T follicular helper cell (primary cell): ENCODE measurements at regions not wholly inside any gene's neighbourhood (a gene's known extent, or its start where the extent isn't known, plus 50 kb on each side); places are given as distances from the start of the nearest gene placed in this dataset.
"Not testable (repeated sequence)": the region's sequence is repeated elsewhere in the genome, so short reads cannot be mapped to it uniquely, and the experiment has no call there.

ENCODE experiments used
- DNase-seq: peaks from one replicate; pipeline ENCODE4 v3.0.0-alpha.2; 2020; ENCODE audit warnings: low read depth

GRCh38 chr21:17264182-17264581, 248.7 kb upstream of the CXADR start:
- no peak for DNase-seq

- no peak for DNase-seq
Observed at GRCh38 chr21:17269760-17270159, 243.1 kb upstream of the CXADR start.

GRCh38 chr21:17270229-17270628, 242.6 kb upstream of the CXADR start:
- no peak for DNase-seq

GRCh38 chr21:17279663-17280062, 233.2 kb upstream of the CXADR start:
- DNase-seq = no peak

GRCh38 chr21:17293016-17293562, 219.8 kb upstream of the CXADR start:
- DNase-seq = not testable (repeated sequence)

GRCh38 chr21:17295997-17296396, 216.8 kb upstream of the CXADR start:
- no peak for DNase-seq

- not testable (repeated sequence) for DNase-seq
Observed at GRCh38 chr21:17299576-17299975, 213.3 kb upstream of the CXADR start.

- DNase-seq = not testable (repeated sequence)
Observed at GRCh38 chr21:17327715-17328114, 185.1 kb upstream of the CXADR start.

GRCh38 chr21:17334484-17334883, 178.4 kb upstream of the CXADR start:
- DNase-seq = no peak

- no peak for DNase-seq
Observed at GRCh38 chr21:17340081-17340480, 172.8 kb upstream of the CXADR start.

GRCh38 chr21:17343055-17343454, 169.8 kb upstream of the CXADR start:
- DNase-seq = no peak

- DNase-seq = no peak
Observed at GRCh38 chr21:17348357-17348756, 164.5 kb upstream of the CXADR start.

GRCh38 chr21:17348849-17349248, 164.0 kb upstream of the CXADR start:
- no peak for DNase-seq

- no peak for DNase-seq
Observed at GRCh38 chr21:17351766-17352165, 161.1 kb upstream of the CXADR start.

GRCh38 chr21:17352996-17353655, 159.7 kb upstream of the CXADR start:
- no peak for DNase-seq

- no peak for DNase-seq
Observed at GRCh38 chr21:17359781-17360180, 153.1 kb upstream of the CXADR start.

- no peak for DNase-seq
Observed at GRCh38 chr21:17368748-17369363, 144.0 kb upstream of the CXADR start.

- no peak for DNase-seq
Observed at GRCh38 chr21:17370263-17370662, 142.6 kb upstream of the CXADR start.

GRCh38 chr21:17370916-17371315, 141.9 kb upstream of the CXADR start:
- no peak for DNase-seq

- DNase-seq = no peak
Observed at GRCh38 chr21:17371450-17371849, 141.4 kb upstream of the CXADR start.

- no peak for DNase-seq
Observed at GRCh38 chr21:17372200-17372599, 140.6 kb upstream of the CXADR start.

GRCh38 chr21:17386498-17386897, 126.3 kb upstream of the CXADR start:
- DNase-seq = no peak

- peak; percentile 20 for DNase-seq
Observed at GRCh38 chr21:17387030-17387617, 125.7 kb upstream of the CXADR start.
